ENCODE measurements at regions not wholly inside any gene's neighbourhood (a gene's known extent, or its start where the extent isn't known, plus 50 kb on each side); places are given as distances from the start of the nearest gene placed in this dataset.

- TF ChIP-seq CTCF (IDR thresholded peaks at IDR 0.05) = no peak
- no peak for TF ChIP-seq POLR2AphosphoS5 (IDR thresholded peaks at IDR 0.05)
- no peak for TF ChIP-seq POLR2A (IDR thresholded peaks at IDR 0.05; ENCODE audit: low read depth)
Measured at GRCh38 chr10:90066435-90066834, 365.0 kb downstream of the KIF20B start.

Measured in esophagus muscularis mucosa (tissue), 3 donors.